ENCODE measurements at regions not wholly inside any gene's neighbourhood (a gene's known extent, or its start where the extent isn't known, plus 50 kb on each side); places are given as distances from the start of the nearest gene placed in this dataset.
A peak's percentile ranks its signal among the peaks of the same experiment; 100 is the strongest.

DNA sequence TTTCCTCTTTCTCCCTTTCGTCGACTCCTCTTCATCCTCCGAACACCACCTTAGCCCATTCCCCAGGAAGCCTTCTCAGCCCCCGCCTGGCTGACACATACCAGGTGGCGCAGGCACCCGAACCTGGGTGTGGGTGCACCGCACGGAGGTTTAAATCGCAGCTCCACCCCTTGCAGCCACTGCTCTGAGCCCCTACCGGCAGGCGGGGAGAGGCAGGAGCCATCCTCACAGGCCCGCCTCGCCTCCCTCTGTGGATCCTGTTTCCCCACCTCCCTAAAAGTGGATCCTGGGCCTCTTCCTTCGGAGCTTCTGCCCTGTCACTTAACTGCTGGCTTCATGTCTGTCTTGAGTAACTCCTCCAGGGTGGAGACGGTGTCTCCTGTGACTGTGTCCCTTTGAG is 110.7 kb downstream of the OLFM1 start:
- DNase-seq: no peak

DNA sequence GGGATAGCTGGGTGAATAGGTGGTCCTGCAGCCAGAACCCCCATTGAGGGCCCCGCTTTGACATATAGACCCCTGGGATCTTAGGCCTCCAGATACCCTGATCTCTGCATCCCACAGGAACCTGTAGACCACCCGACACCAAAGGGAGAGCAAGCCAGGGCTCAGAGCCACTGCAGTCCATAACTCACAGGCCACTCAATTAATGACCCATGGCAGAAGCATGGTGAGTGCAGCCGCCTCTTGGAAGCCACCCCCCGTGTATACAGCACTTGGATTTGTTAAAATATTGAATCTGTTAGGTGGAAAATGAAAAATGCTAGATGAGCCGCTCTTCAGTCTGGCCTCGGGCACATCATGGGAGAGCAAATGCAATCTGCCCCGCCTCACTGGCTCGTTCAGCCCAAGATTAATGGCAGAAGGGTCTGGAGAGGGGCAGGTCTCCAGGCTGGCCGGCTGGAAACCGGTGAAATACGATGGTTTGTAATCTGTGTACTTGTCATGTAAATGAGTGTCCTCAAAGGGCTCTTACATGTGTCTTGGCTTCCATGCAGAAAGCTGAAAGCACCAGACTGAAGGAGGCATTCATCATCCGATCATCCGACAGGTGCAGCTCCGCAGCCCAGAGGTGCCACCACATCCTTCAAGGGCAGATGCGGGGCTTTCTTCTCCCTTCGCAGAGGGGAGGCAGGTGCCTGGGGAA is 111.3 kb downstream of the OLFM1 start:
- no peak for DNase-seq

DNA sequence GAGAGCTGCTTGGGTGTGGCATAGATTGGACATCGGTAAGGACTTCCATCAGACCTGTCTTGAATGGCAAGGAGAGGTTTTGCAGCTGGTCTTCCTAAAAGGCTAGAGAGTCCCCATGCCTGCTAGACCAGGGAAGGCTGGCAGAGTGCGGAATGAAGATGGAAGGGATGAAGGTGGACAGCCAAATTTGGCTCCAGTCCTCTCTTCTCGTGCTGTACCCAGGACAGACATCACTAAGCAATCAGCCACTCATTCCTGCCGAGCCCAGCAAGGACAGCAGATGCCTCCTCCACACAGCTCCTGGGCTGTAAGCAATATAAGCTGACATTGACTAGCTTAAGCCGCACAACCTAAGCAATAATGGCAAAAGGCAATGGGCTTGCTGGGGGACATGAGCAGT is 112.0 kb downstream of the OLFM1 start:
- DNase-seq: no peak

DNA sequence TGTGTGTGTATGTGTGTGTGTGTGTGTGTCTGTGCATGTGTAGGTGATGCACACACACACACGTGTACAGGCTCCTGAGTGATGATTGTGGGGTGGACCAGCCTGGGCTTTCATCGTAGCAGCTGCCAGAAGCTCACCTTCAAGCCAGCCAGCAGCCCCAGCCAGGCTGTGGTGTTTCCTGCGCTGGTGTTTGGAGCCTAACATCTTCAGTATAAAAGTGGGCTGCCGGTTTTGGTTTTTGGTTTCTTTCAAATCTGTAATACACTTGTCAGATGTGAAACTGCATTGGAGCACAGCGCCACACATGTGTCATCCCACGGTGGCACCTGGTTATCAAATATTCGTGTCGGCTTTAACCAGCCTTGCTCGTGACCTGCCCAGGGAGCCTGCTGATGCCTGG is 114.2 kb downstream of the OLFM1 start:
- DNase-seq: no peak

DNA sequence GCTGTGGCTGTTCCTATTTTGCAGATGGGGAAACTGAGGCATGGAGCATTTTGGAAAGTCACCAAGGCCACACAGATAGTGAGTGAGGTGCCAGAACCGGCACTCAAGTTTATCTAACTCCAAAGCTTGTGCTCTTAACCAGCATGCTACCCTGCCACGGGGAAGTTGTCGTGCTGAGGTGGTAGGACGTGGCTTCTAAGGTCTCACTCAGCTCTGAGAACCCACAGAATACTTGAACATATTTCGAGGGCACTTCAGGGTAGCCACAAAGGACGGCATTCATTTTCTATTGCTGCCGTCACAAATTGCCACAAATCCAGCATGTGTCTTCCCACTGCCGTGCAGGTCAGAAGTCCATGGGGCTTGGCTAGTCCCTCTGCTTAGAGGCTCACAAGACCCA is 116.7 kb downstream of the OLFM1 start:
- DNase-seq: no peak

DNA sequence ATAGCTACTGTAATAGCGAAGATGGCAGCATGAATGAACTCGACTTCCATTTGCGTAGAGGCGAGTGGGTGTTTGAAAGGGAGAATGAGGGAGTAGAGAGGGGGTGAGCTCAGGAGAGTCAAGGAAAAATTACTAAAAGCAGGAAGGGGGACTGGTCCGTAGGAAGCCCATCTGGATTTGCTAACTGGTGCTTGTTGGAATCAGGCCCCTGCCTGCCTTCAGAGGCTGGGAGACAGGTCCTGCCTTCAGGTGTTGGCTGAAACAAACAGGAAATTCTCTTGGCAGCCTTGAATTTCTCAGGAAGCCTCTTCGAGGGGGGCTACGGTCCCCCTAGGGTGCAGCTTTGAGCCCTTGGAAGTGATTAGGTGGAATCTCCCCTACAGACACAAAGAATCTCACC is 121.7 kb downstream of the OLFM1 start:
- no peak for DNase-seq

DNA sequence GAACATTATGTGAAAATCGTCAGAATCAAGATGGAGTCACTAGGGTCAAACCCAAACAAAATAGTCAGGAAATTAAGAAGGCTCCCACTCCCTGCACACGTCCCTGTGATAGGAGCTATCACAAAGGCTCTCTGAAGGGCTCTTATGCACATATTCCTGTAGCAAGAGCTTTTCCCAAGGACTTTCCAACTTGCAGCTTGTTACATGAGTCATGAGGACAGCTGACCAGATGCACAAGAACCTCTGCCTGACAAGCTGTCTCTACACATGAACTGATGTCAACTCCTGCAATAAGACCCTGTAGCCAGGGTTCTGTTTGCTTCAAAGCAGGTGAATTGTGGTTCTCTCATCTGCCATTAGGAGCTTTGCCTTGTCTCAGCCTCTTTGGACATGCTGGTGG is 122.4 kb downstream of the OLFM1 start:
- DNase-seq: no peak

DNA sequence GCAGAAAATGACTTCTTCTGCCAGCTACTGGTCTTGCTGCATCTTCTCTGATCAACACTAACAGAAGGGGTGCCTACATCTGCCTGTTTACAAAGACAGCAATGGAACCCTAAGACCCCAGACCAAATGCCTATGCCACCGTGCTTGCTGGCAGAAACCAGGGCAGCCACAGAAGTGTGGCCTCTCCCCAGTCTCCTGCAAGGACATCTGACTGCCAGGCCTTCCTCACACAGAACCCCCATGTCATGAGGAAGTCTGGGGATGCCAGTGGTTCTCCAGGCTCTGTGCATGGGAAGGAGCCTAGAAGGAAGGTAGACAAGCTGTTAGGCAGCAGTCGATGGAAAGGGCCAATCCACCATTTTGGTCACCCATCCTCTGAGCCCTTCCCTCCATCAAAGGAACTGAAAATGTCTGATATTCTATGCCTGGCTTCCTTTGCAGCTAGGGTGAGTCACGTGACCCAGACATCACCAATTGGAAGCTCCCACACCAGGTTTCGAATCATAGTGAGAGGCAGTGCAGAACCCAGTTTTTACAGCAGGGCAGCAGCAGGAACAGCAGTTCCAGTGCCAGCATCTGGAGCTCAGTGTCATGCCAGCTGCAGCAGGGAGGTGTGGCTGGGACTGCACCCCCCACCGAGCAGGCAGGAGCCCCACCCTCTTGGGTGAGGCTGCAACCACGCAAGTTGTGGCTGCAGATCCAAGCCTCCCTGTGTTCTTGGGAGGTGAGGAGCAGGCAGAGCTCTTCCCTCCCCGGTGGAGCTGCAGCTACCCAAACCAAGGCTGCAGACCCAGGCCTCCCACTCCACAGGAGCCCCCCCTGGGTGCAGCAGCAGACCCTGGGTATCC is 123.4 kb downstream of the OLFM1 start:
- no peak for DNase-seq

DNA sequence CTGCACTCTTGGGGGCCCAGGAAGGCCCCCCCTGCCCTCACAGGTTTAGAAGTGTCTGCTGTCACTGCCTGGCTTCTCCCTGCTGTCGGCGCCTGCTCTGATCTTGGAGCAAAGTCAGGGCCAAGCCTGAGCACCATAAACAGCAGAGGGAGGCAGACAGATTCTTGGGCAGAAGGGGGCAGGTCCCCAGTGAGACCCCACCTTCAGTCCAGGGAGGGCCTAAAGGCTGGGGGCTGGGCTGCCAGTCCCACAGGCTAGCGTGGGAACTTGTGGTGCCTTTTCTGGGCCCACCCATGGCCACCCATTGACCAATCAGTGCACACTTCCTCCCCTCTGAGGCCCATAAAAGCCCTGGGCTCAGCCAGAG is 124.0 kb downstream of the OLFM1 start:
- no peak for DNase-seq

DNA sequence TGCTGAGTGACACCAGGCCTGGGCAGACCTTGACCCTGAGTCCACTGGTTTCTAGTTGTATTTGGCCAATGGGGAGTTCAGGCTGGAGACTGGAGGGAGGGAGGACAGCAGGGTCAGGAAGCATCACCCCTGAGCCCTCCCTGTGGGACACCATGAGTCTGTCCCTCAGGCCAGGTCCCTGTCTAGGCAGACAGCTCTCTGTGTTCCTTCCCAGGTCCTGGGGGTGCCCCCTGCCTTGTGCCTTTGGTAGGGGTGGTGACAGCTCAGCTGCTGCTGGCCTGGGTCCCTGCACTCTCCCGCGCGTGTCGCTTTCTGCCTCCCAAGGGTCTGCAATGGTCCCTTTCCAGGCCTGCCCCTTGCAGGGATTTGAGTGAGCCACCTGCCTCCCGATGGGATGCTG is 125.5 kb downstream of the OLFM1 start:
- DNase-seq: no peak

DNA sequence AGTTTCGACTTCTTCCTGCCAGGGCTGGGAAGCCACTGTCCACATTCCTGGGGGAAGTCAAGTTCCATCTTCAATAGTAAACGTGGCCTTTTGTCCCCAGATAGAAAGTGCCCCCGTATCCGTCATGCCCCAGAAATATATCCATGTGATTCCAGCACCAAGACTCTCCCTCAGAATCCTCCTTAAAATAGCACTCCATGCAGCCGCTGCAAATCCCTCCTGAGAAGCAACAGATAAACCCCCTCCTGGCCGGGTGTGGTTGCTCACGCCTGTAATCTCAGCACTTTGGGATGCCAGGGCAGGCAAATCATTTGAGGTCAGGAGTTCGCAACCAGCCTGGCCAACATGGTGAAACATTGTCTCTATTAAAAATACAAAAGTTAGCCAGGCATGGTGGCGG is 126.1 kb downstream of the OLFM1 start:
- DNase-seq: no peak

DNA sequence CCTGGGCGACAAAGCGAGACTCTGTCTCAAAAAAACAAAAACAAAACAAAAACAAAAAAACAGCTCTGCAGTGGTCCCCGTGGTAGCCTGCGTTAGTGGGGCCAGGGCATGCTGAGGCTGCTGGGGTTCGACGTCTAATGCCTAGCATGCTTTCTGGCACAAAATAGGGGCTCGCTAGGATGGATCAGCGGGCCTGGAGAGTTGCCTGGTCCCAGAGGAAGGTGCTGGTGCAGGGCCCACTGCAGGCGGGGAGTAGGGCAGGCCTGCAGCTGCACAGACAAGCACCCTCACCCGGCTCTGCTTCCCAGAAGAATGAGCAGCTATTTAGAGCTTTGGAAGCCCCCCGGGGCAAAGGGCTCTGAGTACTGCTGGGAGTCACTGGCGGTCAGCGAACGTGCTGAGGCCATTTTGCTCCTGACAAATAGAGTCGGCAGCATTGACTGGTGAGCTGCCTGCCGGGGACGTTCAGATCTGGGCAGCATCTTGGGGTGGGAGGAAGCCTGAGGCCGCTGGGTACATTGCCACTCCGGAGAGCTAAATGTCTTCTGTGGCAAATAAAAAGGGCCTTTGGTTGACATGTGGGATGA is 126.7 kb downstream of the OLFM1 start:
- DNase-seq: no peak

DNA sequence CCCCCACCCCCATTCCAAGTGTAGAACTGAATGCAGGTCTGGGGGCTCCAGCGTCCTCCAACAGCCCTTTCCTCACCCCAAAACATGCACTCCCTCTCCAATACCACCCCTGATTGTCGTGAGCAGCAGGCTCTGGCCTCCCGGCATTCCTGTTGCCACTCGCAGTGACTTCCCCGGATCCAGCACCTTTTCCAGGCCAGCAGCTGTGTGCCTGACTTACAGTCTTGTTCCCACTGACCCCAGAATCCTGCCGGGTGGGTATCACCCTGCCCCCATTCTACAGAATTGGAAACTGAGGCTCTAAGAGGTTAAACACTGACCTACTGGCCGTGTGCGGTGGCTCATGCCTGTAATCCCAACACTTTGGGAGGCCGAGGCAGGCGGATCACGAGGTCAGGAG is 127.2 kb downstream of the OLFM1 start:
- DNase-seq: no peak

DNA sequence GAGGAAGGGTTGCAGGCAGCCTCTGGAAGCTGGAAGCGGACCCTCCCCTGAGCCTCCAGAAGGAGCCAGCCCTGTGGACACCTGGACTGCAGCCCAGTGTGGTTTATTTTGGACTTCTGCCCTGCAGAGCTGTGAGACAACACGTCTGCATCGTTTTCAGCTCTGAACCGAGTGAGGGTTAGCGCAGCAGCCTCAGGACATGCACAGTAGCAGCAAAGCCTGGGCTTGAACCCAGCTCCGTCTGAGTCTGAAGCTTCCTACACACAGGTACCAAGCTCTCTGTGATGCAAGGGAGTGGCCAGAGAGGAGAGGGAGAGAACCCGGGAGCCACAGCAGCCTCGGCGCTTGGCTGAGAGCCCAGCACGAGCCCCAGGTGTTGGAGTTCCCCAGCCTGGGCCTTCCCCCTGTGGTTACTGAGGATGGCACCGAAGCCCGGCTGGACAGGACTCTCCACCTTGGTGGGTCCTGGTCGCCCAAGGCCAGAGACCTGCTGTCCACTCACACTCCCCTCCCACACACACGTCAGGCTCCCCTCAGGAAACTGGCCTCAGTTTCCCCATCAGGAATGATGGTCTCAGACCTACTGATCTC is 128.2 kb downstream of the OLFM1 start:
- peak; percentile 85 to 94 for DNase-seq

DNA sequence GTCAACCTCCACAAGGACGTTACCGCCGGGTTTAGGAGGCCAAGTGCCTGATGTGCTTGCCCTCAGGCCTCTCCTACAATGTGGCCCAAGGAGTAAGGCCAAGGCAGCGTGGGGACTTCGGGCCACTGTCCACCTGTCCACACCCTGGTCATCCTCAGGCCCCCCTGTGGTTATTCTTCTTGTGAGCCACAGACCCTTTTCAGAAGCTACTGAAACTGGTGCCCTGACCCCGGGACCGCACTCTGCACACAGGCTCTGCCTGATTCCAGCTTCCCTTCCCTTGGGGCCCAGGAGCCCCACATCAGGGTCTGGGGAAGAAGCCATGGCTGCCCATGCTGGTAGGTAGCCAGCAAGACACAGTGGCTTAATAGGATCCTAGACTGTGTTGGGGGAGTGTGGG is 128.8 kb downstream of the OLFM1 start:
- DNase-seq: peak in 1 of 2 experiments; percentile 14

DNA sequence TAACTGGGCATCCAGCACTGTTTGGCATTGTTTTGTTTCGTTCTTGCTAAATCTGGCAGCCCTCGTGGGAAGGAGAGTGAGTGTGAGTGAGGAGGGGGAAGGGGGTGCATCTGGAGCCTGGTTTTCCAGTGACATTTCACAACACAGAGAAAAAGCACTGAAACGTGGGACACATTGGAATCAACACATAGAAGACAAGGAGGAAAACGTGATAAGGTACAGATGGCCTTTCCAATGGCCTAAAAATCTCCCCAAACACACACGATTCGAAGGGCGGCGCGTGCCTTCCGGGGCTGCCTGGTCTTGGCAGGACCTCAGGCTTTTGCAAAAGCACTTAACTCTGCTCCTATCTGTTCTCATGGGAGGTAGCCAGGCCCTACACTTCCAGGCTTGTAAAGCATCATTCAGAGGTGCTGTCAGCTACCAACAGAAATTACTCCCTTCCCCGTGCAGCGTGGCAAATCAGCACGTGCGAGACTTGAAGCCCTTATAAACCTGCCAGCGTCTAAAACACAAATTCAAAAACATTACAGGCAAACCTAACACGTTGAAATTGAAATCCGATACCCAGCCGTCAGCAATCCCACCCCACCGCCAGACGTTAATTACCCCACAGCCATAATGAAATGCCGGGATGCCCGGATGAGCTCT is 129.4 kb downstream of the OLFM1 start:
- DNase-seq: peak; percentile 34 to 40

DNA sequence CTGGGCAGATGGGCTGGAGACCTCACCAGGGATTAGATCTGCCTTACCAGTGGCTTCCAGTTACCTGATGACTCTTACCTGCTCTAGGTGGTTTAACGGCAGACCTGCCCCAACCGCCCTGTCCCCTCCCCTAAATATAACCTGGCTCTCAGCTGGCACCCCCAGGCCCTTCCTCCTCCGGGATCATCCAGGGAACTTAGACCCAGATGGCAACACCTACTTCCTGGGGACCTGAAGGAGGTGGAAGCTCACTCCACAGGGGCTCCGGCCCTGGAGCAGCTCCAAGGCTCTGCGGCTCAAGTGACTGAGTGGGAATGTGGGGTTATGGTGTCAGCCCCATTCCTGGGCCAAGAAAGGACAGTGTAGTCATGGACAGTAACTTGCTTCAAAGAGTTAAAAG is 130.4 kb downstream of the OLFM1 start:
- no peak for DNase-seq

DNA sequence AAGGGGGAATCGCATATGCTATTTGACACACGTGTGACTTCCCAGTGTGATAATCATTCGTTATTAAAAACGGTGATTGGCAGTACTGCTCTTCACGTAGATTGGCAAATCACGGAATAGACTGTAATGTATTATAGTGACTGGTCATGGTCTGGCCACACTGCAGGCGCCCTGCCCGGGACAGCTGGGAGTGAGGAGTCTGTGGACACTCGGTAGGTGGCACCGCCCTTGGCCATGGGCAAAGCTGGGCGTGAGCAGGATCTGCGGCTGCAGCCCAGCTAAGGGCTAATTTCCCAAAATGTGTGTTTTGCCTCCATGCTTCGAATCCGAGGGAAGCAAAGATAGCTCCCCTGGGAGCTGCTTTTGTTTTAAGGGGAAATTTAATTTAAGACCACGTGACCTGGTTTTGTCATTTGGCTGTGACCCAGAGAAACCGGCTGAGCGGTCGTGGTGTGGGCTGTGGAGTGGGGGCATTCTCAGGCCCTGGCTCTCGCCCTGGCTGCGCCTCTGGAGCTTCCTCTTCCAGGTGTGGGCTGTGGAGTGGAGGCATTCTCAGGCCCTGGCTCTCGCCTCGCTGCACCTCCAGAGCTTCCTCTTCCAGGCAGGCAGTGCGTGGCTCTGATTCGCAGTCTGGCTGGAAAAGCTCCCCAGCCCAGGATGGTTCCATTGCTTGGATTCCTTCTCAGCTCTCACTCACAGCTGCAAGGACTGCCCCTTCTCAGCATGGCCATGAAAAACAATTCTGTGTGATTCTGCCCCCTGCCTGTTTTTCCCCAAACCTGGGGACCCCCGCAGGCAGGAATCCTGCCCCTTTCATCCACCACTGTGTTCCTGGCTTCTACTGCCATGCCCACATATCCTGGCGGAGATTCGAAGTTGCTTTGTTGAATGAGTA is 131.1 kb downstream of the OLFM1 start:
- no peak for DNase-seq

DNA sequence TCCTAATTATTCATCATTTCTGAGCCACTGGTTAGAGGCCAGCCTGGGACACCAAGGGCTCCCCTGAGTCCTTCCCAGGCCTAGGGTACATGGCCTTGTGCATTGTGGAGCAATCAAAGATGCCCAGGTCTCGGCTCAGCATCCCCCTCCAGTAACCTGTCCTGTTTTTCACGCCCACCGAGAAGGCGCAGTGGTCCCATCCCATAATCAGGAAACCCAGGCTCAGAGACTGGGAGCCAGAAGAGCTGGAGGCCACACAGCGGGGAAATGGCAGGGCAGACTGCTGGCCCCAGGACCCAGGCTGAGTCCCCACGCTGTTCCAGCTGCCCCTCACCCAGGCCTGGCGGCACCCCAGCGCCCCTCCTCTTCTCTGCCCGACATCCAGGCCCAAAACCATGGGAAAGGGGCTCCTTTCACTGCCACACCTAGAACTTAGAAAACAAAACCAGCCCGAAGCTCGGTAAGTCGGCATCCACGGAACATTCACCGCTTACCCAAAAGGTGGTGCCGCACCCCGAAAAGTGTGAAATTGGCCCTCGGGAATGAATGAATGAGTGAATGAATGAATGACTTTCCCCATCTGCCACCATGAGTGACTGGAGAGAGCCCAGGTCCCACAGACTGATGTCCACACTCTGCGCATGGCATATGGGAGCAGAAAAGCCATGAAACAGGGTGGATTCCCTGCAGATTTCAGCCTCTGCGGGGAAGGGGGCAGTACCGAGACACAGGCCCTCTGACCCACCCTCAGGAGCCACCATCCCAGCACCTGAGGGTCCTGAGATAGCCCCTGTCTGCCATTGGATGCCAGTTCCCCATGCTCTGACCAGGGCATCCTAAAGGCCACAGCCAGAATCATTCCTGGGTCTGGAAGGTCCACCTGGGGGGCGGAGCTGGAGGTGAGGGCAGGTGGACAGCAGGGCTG is 132.5 kb downstream of the OLFM1 start:
- no peak for DNase-seq

DNA sequence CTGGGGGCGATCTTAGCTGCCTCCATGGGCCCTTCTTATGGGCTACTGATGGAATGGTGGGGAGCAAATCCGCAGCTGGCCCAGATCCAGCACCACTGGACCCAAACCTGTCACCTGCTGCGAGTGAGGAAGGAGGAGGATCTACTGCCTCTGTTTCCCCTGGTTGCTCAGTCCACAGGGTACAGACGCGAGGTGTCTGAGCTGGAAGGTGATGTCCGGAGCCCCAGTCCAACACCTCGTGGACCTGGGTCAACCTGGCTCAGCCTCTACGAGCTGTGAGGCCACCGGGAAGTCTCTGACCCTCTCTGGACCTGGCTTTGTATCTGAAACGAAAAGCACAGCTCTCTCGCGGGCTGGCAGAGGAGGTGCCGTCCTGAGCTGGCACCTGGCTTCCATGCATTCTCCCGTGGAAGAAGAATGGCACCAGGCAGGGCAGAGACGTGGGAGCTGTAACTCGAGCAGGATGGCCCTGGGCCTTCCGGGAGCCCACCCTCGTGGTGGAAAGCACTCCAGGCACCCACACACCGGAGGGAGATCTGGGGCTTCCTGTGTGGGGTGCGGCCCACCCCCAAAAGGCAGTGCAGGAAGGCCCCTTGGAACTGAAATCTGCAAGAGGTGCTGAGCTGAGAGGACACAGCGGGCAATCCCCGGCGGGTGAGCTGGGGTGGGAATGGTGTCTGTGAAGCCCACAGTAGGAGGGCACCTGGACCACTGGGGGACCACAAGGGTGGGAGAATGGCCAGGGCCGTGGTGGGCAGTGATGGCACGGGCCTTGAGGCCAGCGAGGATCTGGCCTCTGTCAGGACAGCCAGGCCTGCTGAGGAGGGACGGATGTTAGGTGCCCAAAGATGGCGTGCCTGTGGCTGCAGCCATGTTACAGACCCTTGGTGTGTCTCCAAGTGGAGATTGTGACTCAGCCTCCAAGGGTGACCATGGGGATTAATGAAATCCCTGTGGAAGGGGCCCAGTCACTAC is 133.4 kb downstream of the OLFM1 start:
- no peak for DNase-seq
